Spleen (tissue), 11 donors: ENCODE measurements at regions not wholly inside any gene's neighbourhood (a gene's known extent, or its start where the extent isn't known, plus 50 kb on each side); places are given as distances from the start of the nearest gene placed in this dataset.

Experiments
- DNase-seq: peaks from one replicate; pipeline ENCODE4 v3.0.0-alpha.2; 2020
- H3K27ac ChIP-seq, 8 donors: fragments of 200-600 bp; sonication (generic) in 7 of 8; 1 replicate in 4 of 8; 2 replicates in 4 of 8; pipeline versions ENCODE4 v1.5.0 to v1.8.0; 2016 to 2021; ENCODE audit warnings: inconsistent platforms in 4 of 8, mild to moderate bottlenecking in 4 of 8, moderate library complexity in 1 of 8
- H3K27me3 ChIP-seq, 7 donors: fragments of 200-600 bp; sonication (generic) in 6 of 7; replicated peaks in 1 of 7; 1 replicate in 4 of 7; 2 replicates in 3 of 7; pipeline versions ENCODE4 v1.5.0 to v1.8.0; 2016 to 2021; ENCODE audit warnings: inconsistent platforms in 3 of 7, mild to moderate bottlenecking in 1 of 7
- H3K36me3 ChIP-seq, 6 donors: fragments of 200-600 bp; sonication (generic) in 5 of 6; 1 replicate in 4 of 6; 2 replicates in 2 of 6; pipeline versions ENCODE4 v1.5.0 to v1.8.0; 2016 to 2021; ENCODE audit warnings: inconsistent platforms in 2 of 6
- H3K4me1 ChIP-seq, 6 donors: fragments of 200-600 bp; sonication (generic) in 5 of 6; 1 replicate in 3 of 6; 2 replicates in 3 of 6; pipeline versions ENCODE4 v1.5.0 to v1.8.0; 2016 to 2021; ENCODE audit warnings: inconsistent platforms in 3 of 6
- H3K4me3 ChIP-seq, 8 donors: fragments of 200-600 bp; sonication (generic) in 7 of 8; 1 replicate in 4 of 8; 2 replicates in 4 of 8; pipeline versions ENCODE4 v1.5.0 to v1.8.0; 2016 to 2021; ENCODE audit warnings: inconsistent platforms in 4 of 8, mild to moderate bottlenecking in 4 of 8, moderate library complexity in 2 of 8
- H3K9me3 ChIP-seq, 8 donors: fragments of 200-600 bp; sonication (generic) in 7 of 8; 1 replicate in 4 of 8; 2 replicates in 4 of 8; pipeline versions ENCODE4 v1.5.0 to v1.8.0; 2016 to 2021; ENCODE audit warnings: inconsistent platforms in 4 of 8
- CTCF ChIP-seq, 11 experiments: fragments of 200-600 bp in 7 of 11; fragments of 450-650 bp in 4 of 11; sonication (generic) in 4 of 11; IDR thresholded peaks in 8 of 11; conservative IDR thresholded peaks in 3 of 11; 1 replicate in 7 of 11; 2 replicates in 4 of 11; pipeline versions ENCODE4 v1.4.0 to v1.8.0; 2016 to 2021; ENCODE audit warnings: antibody characterized with exemption in 11 of 11, inconsistent platforms in 4 of 11, mild to moderate bottlenecking in 1 of 11
- POLR2A ChIP-seq, 3 donors: fragments of 450-650 bp; IDR thresholded peaks; one replicate each; pipeline ENCODE4 v1.5.1; 2017; ENCODE audit warnings: antibody characterized with exemption in 3 of 3, mild to moderate bottlenecking in 1 of 3
- POLR2AphosphoS5 ChIP-seq, 3 donors: sonication (generic); formaldehyde crosslinking; IDR thresholded peaks; one replicate each; pipeline ENCODE4 v1.5.1; 2017; ENCODE audit warnings: antibody characterized with exemption in 3 of 3
- WGBS, 5 donors: extraction: QIAGEN DNeasy Blood & Tissue Kit in 3 of 5; methylation state at CpG; one replicate each; pipeline versions ENCODE4 v1.1.5 to v1.1.7; 2013 to 2018; 5-methylcytosine and 5-hydroxymethylcytosine counted together
- intact Hi-C: fragments of 100-400 bp; cut with DNase I; formaldehyde crosslinking; loops from one replicate; pipeline ENCODE4 v1.15.0; 2023; ENCODE audit warnings: low total_unique reads
- donor health status: healthy with polysubstance abuse.
- donor health status: DM: no; HTN: no; CAD: no; lungs with moderate emphysema.
- donor health status: DM: no; HTN: no; CAD: no.
- donor health status: Bipolar disorder and iron deficiency.
- donor health status: healthy.
- donor health status: DM: no; HTN: no; CAD: no.
- donor health status: DM: yes; HTN: yes; CAD: no.

GRCh38 chr13:47788844-47789243 lies 212.2 kb downstream of the SUCLA2 start:
- peaks cover 0 to 30% (median 28%) of the 10 kb centered on the region in 8 donors for H3K9me3 ChIP-seq
- no peak for DNase-seq
- H3K36me3 ChIP-seq: no peaks in the 10 kb centered on the region
- H3K4me1 ChIP-seq: no peaks in the 10 kb centered on the region
- no peak overlapping the region for H3K27ac ChIP-seq
- intact Hi-C loops: no loop called here
- no peak for TF ChIP-seq POLR2AphosphoS5 (IDR thresholded peaks at IDR 0.05)
- no peak for TF ChIP-seq POLR2A (IDR thresholded peaks at IDR 0.05)
- no peak for TF ChIP-seq CTCF (IDR thresholded peaks at IDR 0.05 in 8 of 11, conservative IDR thresholded peaks at IDR 0.05 in 3 of 11)
- no peak overlapping the region for H3K4me3 ChIP-seq
- no peaks in the 10 kb centered on the region for H3K27me3 ChIP-seq

- peaks cover 0 to 6% (median 0%) of the 10 kb centered on the region in 6 donors for H3K4me1 ChIP-seq
- peaks cover 0 to 5% (median 0%) of the 10 kb centered on the region in 7 donors for H3K27me3 ChIP-seq
- TF ChIP-seq CTCF (IDR thresholded peaks at IDR 0.05 in 8 of 11, conservative IDR thresholded peaks at IDR 0.05 in 3 of 11) (no peak), POLR2AphosphoS5 (IDR thresholded peaks at IDR 0.05) (no peak), POLR2A (IDR thresholded peaks at IDR 0.05) (no peak)
- H3K9me3 ChIP-seq: peaks cover 0 to 19% (median 14%) of the 10 kb centered on the region in 8 donors
- H3K36me3 ChIP-seq: no peaks in the 10 kb centered on the region
- H3K4me3 ChIP-seq: no peak overlapping the region
- H3K27ac ChIP-seq: no peak overlapping the region
- intact Hi-C loops: loop anchor here (5.0 kb wide), 2 partner anchors 802 to 942 kb away; no protein-coding TSS in a partner anchor
- DNase-seq: no peak
Measured at GRCh38 chr13:47774671-47774994, 226.4 kb downstream of the SUCLA2 start.

GRCh38 chr13:47764817-47765216 lies 236.3 kb downstream of the SUCLA2 start:
- intact Hi-C loops: no loop called here
- H3K27me3 ChIP-seq: no peaks in the 10 kb centered on the region
- H3K9me3 ChIP-seq: peaks cover 0 to 10% (median 3%) of the 10 kb centered on the region in 8 donors
- no peak for DNase-seq
- 79 to 91% (median 87%) methylated on average over 1 of the region's 1 CpG for WGBS, 5 donors
- TF ChIP-seq POLR2A (IDR thresholded peaks at IDR 0.05): no peak
- TF ChIP-seq CTCF (IDR thresholded peaks at IDR 0.05 in 8 of 11, conservative IDR thresholded peaks at IDR 0.05 in 3 of 11): no peak
- TF ChIP-seq POLR2AphosphoS5 (IDR thresholded peaks at IDR 0.05): no peak
- H3K36me3 ChIP-seq: no peaks in the 10 kb centered on the region
- no peaks in the 10 kb centered on the region for H3K4me1 ChIP-seq
- H3K4me3 ChIP-seq: no peak overlapping the region
- H3K27ac ChIP-seq: no peak overlapping the region

GRCh38 chr13:47757466-47758080 lies 243.5 kb downstream of the SUCLA2 start:
- no peaks in the 10 kb centered on the region for H3K36me3 ChIP-seq
- TF ChIP-seq POLR2AphosphoS5 (IDR thresholded peaks at IDR 0.05): no peak
- no peak for TF ChIP-seq CTCF (IDR thresholded peaks at IDR 0.05 in 8 of 11, conservative IDR thresholded peaks at IDR 0.05 in 3 of 11)
- TF ChIP-seq POLR2A (IDR thresholded peaks at IDR 0.05): no peak
- peaks cover 0 to 5% (median 0%) of the 10 kb centered on the region in 8 donors for H3K9me3 ChIP-seq
- H3K4me3 ChIP-seq: no peak overlapping the region
- 76 to 88% (median 84%) methylated on average over 4 of the region's 4 CpGs for WGBS, 5 donors
- H3K4me1 ChIP-seq: no peaks in the 10 kb centered on the region
- DNase-seq: no peak
- no peak overlapping the region for H3K27ac ChIP-seq
- intact Hi-C loops: no loop called here
- no peaks in the 10 kb centered on the region for H3K27me3 ChIP-seq
